ENCODE measurements at regions not wholly inside any gene's neighbourhood (a gene's known extent, or its start where the extent isn't known, plus 50 kb on each side); places are given as distances from the start of the nearest gene placed in this dataset.

DNA sequence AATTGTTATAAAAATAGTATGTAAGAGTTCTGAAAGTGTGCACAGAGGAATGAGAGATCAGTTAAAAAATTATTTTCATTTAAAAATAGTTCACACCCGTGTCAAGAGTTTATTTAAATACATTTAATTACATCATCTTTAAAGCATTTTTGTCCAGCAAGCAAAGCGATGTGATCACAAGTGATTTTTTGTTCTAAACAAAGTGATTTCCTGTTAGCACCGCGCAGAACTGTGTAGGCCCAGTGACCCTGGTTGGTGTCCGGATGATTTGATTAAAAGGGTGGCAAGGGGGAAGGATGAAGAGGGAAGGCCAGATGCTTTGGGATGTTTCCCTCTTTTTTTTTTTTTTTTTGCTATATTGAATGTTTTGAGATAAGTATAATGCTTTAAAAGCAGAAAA is 227.8 kb upstream of the PITRM1 start:
- Histone ChIP-seq H3K27me3 (replicated peaks; ENCODE audit: insufficient read depth, low read depth, low read length, poor library complexity) (no peaks in the 10 kb centered on the region), H3K4me3 (ENCODE audit: low read depth, low read length, poor library complexity, severe bottlenecking) (no peak overlapping the region), H3K36me3 (ENCODE audit: insufficient read depth, low read length, poor library complexity, severe bottlenecking) (no peaks in the 10 kb centered on the region), H3K27ac (ENCODE audit: low read depth, low read length, poor library complexity, severe bottlenecking) (no peak overlapping the region), H3K4me1 (ENCODE audit: insufficient read depth, low read length, poor library complexity, severe bottlenecking) (peaks cover 23% of the 10 kb centered on the region), H3K9me3 (ENCODE audit: low read depth, low read length, poor library complexity, severe bottlenecking) (no peaks in the 10 kb centered on the region)
- TF ChIP-seq, protein P1, sequence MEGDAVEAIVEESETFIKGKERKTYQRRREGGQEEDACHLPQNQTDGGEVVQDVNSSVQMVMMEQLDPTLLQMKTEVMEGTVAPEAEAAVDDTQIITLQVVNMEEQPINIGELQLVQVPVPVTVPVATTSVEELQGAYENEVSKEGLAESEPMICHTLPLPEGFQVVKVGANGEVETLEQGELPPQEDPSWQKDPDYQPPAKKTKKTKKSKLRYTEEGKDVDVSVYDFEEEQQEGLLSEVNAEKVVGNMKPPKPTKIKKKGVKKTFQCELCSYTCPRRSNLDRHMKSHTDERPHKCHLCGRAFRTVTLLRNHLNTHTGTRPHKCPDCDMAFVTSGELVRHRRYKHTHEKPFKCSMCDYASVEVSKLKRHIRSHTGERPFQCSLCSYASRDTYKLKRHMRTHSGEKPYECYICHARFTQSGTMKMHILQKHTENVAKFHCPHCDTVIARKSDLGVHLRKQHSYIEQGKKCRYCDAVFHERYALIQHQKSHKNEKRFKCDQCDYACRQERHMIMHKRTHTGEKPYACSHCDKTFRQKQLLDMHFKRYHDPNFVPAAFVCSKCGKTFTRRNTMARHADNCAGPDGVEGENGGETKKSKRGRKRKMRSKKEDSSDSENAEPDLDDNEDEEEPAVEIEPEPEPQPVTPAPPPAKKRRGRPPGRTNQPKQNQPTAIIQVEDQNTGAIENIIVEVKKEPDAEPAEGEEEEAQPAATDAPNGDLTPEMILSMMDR (conservative IDR thresholded peaks at IDR 0.05; ENCODE audit: low read depth, low read length): no peak
- TF ChIP-seq EZH2 (IDR thresholded peaks at IDR 0.05; ENCODE audit: borderline replicate concordance, low read depth, low read length, poor library complexity, severe bottlenecking): no peak
- DNase-seq (ENCODE audit: low spot score): no peak
- no TSS peak for BruUV-seq (replicated peaks)
- intact Hi-C loops (cut with micrococcal nuclease; ENCODE audit: unreplicated experiment): no loop called here
- CTCF ChIA-PET: no interaction called here
- POLR2A ChIA-PET (ENCODE audit: low non-redundant PET): no interaction called here

DNA sequence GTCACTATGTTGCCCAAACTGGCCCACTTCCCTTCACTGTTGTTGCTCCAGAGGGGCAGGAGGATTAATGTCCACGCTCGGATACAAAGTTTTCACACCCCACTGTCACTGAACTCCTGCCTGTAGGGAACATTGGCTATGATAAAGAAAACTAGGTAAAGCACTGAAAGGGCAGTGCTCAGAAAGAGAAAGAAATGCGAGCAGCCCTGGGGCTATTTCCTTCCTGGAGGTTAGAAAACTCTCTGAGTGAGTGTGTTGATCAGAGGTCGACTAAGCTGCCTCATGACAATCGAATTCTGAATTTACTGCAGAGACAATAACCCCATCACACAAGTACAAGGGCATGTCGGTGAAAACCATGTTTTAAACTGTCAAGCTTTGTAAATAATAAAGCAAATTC is 227.2 kb upstream of the PITRM1 start:
- TF ChIP-seq, protein P1 (conservative IDR thresholded peaks at IDR 0.05; ENCODE audit: low read depth, low read length): no peak
- TF ChIP-seq EZH2 (IDR thresholded peaks at IDR 0.05; ENCODE audit: borderline replicate concordance, low read depth, low read length, poor library complexity, severe bottlenecking): no peak
- ChIA-PET POLR2A (ENCODE audit: low non-redundant PET) (no interaction called here), CTCF (no interaction called here)
- H3K27ac ChIP-seq (ENCODE audit: low read depth, low read length, poor library complexity, severe bottlenecking): no peak overlapping the region
- intact Hi-C loops (cut with micrococcal nuclease; ENCODE audit: unreplicated experiment): no loop called here
- H3K36me3 ChIP-seq (ENCODE audit: insufficient read depth, low read length, poor library complexity, severe bottlenecking): no peaks in the 10 kb centered on the region
- H3K27me3 ChIP-seq (replicated peaks; ENCODE audit: insufficient read depth, low read depth, low read length, poor library complexity): no peaks in the 10 kb centered on the region
- DNase-seq (ENCODE audit: low spot score): no peak
- no peaks in the 10 kb centered on the region for H3K9me3 ChIP-seq (ENCODE audit: low read depth, low read length, poor library complexity, severe bottlenecking)
- no peak overlapping the region for H3K4me3 ChIP-seq (ENCODE audit: low read depth, low read length, poor library complexity, severe bottlenecking)
- peaks cover 23% of the 10 kb centered on the region for H3K4me1 ChIP-seq (ENCODE audit: insufficient read depth, low read length, poor library complexity, severe bottlenecking)
- no TSS peak for BruUV-seq (replicated peaks)

DNA sequence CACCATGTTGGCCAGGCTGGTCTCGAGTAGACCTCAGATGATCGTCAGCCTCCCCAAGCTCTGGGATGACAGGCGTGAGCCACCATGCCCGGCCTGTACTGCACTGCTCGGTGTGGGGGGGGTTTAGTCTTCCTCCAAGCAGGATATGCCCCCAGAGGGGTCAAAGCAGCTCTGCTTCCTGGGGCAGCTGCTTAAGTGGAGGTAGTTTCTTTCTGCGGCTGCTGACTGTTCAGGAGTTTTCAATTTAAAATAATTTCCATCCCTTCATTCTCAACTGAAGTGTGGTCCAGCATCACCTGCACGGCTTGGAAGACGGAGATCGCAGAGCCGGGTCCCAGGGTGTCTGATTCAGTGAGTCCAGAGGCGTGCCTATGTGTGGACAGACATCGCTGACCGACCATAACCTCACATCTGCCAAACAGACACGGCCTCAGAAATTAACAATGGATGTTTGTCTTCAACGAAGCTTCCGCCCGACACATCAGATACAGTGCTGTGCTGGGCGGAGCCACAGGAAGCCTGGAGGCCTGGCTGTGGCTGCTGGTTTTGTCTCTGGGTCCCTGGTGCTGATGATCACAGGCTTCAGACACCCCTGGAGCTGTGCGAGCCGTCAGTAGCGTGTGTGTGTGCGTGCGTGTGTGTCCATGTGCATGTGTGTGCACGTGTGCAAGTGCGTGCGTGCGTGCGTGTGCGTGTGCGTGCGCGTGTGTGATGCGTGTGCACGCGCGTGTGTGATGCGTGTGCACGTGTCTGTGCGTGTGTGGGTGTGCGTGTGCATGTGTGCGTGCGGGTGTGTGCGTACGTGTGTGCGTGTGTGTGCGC is 226.5 kb upstream of the PITRM1 start:
- TF ChIP-seq EZH2 (IDR thresholded peaks at IDR 0.05; ENCODE audit: borderline replicate concordance, low read depth, low read length, poor library complexity, severe bottlenecking): no peak
- TF ChIP-seq, protein P1 (conservative IDR thresholded peaks at IDR 0.05; ENCODE audit: low read depth, low read length): no peak
- Histone ChIP-seq H3K27me3 (replicated peaks; ENCODE audit: insufficient read depth, low read depth, low read length, poor library complexity) (no peaks in the 10 kb centered on the region), H3K4me1 (ENCODE audit: insufficient read depth, low read length, poor library complexity, severe bottlenecking) (peaks cover 23% of the 10 kb centered on the region), H3K27ac (ENCODE audit: low read depth, low read length, poor library complexity, severe bottlenecking) (no peak overlapping the region), H3K4me3 (ENCODE audit: low read depth, low read length, poor library complexity, severe bottlenecking) (no peak overlapping the region), H3K36me3 (ENCODE audit: insufficient read depth, low read length, poor library complexity, severe bottlenecking) (no peaks in the 10 kb centered on the region), H3K9me3 (ENCODE audit: low read depth, low read length, poor library complexity, severe bottlenecking) (no peaks in the 10 kb centered on the region)
- ChIA-PET POLR2A (ENCODE audit: low non-redundant PET) (no interaction called here), CTCF (no interaction called here)
- BruUV-seq (replicated peaks): no TSS peak
- no peak for DNase-seq (ENCODE audit: low spot score)
- intact Hi-C loops (cut with micrococcal nuclease; ENCODE audit: unreplicated experiment): no loop called here

All from A673 (cell line).